8988T (cell line): ENCODE measurements at regions not wholly inside any gene's neighbourhood (a gene's known extent, or its start where the extent isn't known, plus 50 kb on each side); places are given as distances from the start of the nearest gene placed in this dataset.
"Not testable (repeated sequence)": the region's sequence is repeated elsewhere in the genome, so short reads cannot be mapped to it uniquely, and the experiment has no call there.

ENCODE experiments used
- DNase-seq: peaks from one replicate; pipeline ENCODE4 v3.0.0; 2011

- DNase-seq, result no peak
Measured at GRCh38 chr13:59270327-59270726, 893.4 kb downstream of the DIAPH3 start.

- no peak for DNase-seq
Measured at GRCh38 chr13:59274958-59275727, 888.6 kb downstream of the DIAPH3 start.

GRCh38 chr13:59276436-59276835, 887.3 kb downstream of the DIAPH3 start:
- DNase-seq, result no peak

- DNase-seq, result no peak
Measured at GRCh38 chr13:59277106-59277505, 886.6 kb downstream of the DIAPH3 start.

- DNase-seq, result no peak
Measured at GRCh38 chr13:59279028-59279427, 884.7 kb downstream of the DIAPH3 start.

GRCh38 chr13:59279576-59279975, 884.2 kb downstream of the DIAPH3 start:
- no peak for DNase-seq

GRCh38 chr13:59280297-59280696, 883.4 kb downstream of the DIAPH3 start:
- no peak for DNase-seq

GRCh38 chr13:59281453-59281852, 882.3 kb downstream of the DIAPH3 start:
- DNase-seq, result no peak

GRCh38 chr13:59292240-59292639, 871.5 kb downstream of the DIAPH3 start:
- not testable (repeated sequence) for DNase-seq

GRCh38 chr13:59299584-59299983, 864.1 kb downstream of the DIAPH3 start:
- DNase-seq, result no peak

GRCh38 chr13:59300355-59301173, 863.2 kb downstream of the DIAPH3 start:
- DNase-seq, result no peak

GRCh38 chr13:59301174-59301567, 862.6 kb downstream of the DIAPH3 start:
- DNase-seq, result no peak

- DNase-seq, result no peak
Measured at GRCh38 chr13:59303433-59303832, 860.3 kb downstream of the DIAPH3 start.

- no peak for DNase-seq
Measured at GRCh38 chr13:59304596-59304995, 859.1 kb downstream of the DIAPH3 start.

- DNase-seq, result no peak
Measured at GRCh38 chr13:59305896-59306295, 857.8 kb downstream of the DIAPH3 start.

GRCh38 chr13:59312776-59313175, 851.0 kb downstream of the DIAPH3 start:
- DNase-seq, result no peak

- DNase-seq, result no peak
Measured at GRCh38 chr13:59318320-59318930, 845.3 kb downstream of the DIAPH3 start.

- DNase-seq, result no peak
Measured at GRCh38 chr13:59319276-59319675, 844.5 kb downstream of the DIAPH3 start.

- no peak for DNase-seq
Measured at GRCh38 chr13:59320021-59320420, 843.7 kb downstream of the DIAPH3 start.

GRCh38 chr13:59324401-59324800, 839.3 kb downstream of the DIAPH3 start:
- DNase-seq, result not testable (repeated sequence)

- DNase-seq, result no peak
Measured at GRCh38 chr13:59326717-59327116, 837.0 kb downstream of the DIAPH3 start.

- no peak for DNase-seq
Measured at GRCh38 chr13:59330764-59331163, 833.0 kb downstream of the DIAPH3 start.

- no peak for DNase-seq
Measured at GRCh38 chr13:59332966-59333365, 830.8 kb downstream of the DIAPH3 start.

- no peak for DNase-seq
Measured at GRCh38 chr13:59337070-59337469, 826.7 kb downstream of the DIAPH3 start.
